ENCODE measurements at regions not wholly inside any gene's neighbourhood (a gene's known extent, or its start where the extent isn't known, plus 50 kb on each side); places are given as distances from the start of the nearest gene placed in this dataset.

DNA sequence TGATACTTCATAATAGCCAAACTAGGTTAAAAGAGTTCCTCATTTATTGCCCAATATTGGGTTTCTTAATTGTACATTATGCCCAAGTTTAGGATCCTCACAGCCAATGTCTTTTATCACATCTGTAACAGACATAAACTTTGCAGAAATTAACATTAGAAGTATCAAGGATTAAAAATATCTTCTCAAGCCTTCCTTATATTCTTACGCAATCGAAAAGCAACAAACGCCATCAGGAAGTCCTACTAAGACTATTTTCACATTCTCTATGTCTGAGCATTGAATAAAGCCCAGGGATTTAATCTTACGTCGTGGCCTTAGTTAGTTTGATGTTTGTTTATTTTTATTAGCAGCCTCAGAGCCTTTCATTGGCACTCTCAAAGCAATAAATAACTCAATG, 1660.4 kb upstream of the MIR17HG start:
- Histone ChIP-seq H4K91ac (ENCODE audit: insufficient read depth, low read depth, low read length) (no peak overlapping the region), H3K27ac (ENCODE audit: insufficient read depth, low read length) (no peak overlapping the region), H3K9me1 (ENCODE audit: insufficient read depth, low read length) (no peaks in the 10 kb centered on the region), H2BK20ac (ENCODE audit: low read depth, low read length) (no peak overlapping the region), H3K18ac (ENCODE audit: low read depth, low read length) (no peak overlapping the region), H4K8ac (ENCODE audit: low read depth in 2 of 2, low read length in 2 of 2) (no peak overlapping the region), H3K36me3 (ENCODE audit: control insufficient read depth, insufficient read depth, low read length) (no peaks in the 10 kb centered on the region), H2AK5ac (ENCODE audit: low read depth, low read length) (no peak overlapping the region), H2AFZ (replicated peaks; ENCODE audit: low read length, poor library complexity) (no peak overlapping the region), H3K27me3 (ENCODE audit: control insufficient read depth, insufficient read depth, low read length) (no peaks in the 10 kb centered on the region), H3K14ac (replicated peaks; ENCODE audit: low read depth, low read length) (no peak overlapping the region), H2BK120ac (ENCODE audit: low read depth, low read length) (no peak overlapping the region), H4K20me1 (ENCODE audit: insufficient read depth, low read length) (no peaks in the 10 kb centered on the region), H4K5ac (ENCODE audit: low read depth, low read length) (no peak overlapping the region), H3K4me1 (ENCODE audit: control insufficient read depth, insufficient read depth, low read length) (no peaks in the 10 kb centered on the region), H3K4me2 (ENCODE audit: low read depth, low read length) (no peak overlapping the region), H2BK15ac (ENCODE audit: low read depth, low read length) (no peak overlapping the region), H3K9me3 (ENCODE audit: control insufficient read depth, insufficient read depth, low read length) (peaks cover 8% of the 10 kb centered on the region; the same call in 1 of the 2 replicates), H3K4ac (ENCODE audit: low read depth, low read length) (no peak overlapping the region), H2AK9ac (replicated peaks; ENCODE audit: low read depth, low read length, poor library complexity) (no peak overlapping the region), H2BK5ac (ENCODE audit: low read depth, low read length, poor library complexity, severe bottlenecking) (no peak overlapping the region), H3K79me1 (ENCODE audit: low read depth in 1 of 2, low read length in 2 of 2) (no peaks in the 10 kb centered on the region), H3K4me3 (ENCODE audit: insufficient read depth, low read depth, low read length) (no peak overlapping the region), H3K56ac (ENCODE audit: extremely low read depth, insufficient read depth, low read length) (no peak overlapping the region), H3K9ac (ENCODE audit: low read depth, low read length) (no peak overlapping the region), H3K23ac (ENCODE audit: low read depth, low read length) (no peak overlapping the region)
- dilution Hi-C loops (cut with HindIII; ENCODE audit: low sequenced_read_pairs, unreplicated experiment) (no loop called here), intact Hi-C loops (cut with micrococcal nuclease) (no loop called here), in situ Hi-C loops (cut with MboI; ENCODE audit: low sequenced_read_pairs) (no loop called here)
- ATAC-seq (ENCODE audit: low read depth) (no peak), DNase-seq (no peak)
- ChIA-PET POLR2A (ENCODE audit: unreplicated experiment) (no interaction called here), CTCF (interaction anchor here (0.6 kb wide), 1 partner anchor 189 kb away, joined by 4 read pairs; no protein-coding TSS in a partner anchor)
- no TSS peak for BruUV-seq (replicated peaks)
- no peak for TF ChIP-seq NFE2L2 (IDR thresholded peaks at IDR 0.05; ENCODE audit: low read depth, low read length)
- TF ChIP-seq MAZ (IDR thresholded peaks at IDR 0.05; ENCODE audit: borderline replicate concordance, low read depth, low read length) = no peak
- no peak for TF ChIP-seq ELK1 (IDR thresholded peaks at IDR 0.05; ENCODE audit: borderline replicate concordance, low read depth, low read length)
- TF ChIP-seq CHD1 (IDR thresholded peaks at IDR 0.05; ENCODE audit: low read depth, low read length) = no peak
- peak; percentile 80 for TF ChIP-seq CEBPB (IDR thresholded peaks at IDR 0.05; ENCODE audit: low read depth, low read length)
- TF ChIP-seq BHLHE40 (IDR thresholded peaks at IDR 0.05; ENCODE audit: low read depth, low read length) = no peak
- no peak for TF ChIP-seq RFX5 (IDR thresholded peaks at IDR 0.05; ENCODE audit: low read depth, low read length)
- TF ChIP-seq, protein P1, sequence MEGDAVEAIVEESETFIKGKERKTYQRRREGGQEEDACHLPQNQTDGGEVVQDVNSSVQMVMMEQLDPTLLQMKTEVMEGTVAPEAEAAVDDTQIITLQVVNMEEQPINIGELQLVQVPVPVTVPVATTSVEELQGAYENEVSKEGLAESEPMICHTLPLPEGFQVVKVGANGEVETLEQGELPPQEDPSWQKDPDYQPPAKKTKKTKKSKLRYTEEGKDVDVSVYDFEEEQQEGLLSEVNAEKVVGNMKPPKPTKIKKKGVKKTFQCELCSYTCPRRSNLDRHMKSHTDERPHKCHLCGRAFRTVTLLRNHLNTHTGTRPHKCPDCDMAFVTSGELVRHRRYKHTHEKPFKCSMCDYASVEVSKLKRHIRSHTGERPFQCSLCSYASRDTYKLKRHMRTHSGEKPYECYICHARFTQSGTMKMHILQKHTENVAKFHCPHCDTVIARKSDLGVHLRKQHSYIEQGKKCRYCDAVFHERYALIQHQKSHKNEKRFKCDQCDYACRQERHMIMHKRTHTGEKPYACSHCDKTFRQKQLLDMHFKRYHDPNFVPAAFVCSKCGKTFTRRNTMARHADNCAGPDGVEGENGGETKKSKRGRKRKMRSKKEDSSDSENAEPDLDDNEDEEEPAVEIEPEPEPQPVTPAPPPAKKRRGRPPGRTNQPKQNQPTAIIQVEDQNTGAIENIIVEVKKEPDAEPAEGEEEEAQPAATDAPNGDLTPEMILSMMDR (conservative IDR thresholded peaks at IDR 0.05; ENCODE audit: low read depth, low read length) = no peak
- TF ChIP-seq RAD21 (IDR thresholded peaks at IDR 0.05; ENCODE audit: low read length) = no peak
- no CpG with 5 or more reads among the region's 5 CpGs for WGBS, 2 experiments (ENCODE audit: extremely low coverage in 2 of 2, insufficient read length in 1 of 2)

Measured in IMR-90 (cell line).